ENCODE measurements at regions not wholly inside any gene's neighbourhood (a gene's known extent, or its start where the extent isn't known, plus 50 kb on each side); places are given as distances from the start of the nearest gene placed in this dataset.

GRCh38 chr15:36185438-36185837, 394.0 kb upstream of the CDIN1 start:
- TF ChIP-seq CTCF (IDR thresholded peaks at IDR 0.05) (no peak), EZH2 (IDR thresholded peaks at IDR 0.05) (no peak)

Data from neural progenitor cell (in vitro differentiated cells).